ENCODE measurements at regions not wholly inside any gene's neighbourhood (a gene's known extent, or its start where the extent isn't known, plus 50 kb on each side); places are given as distances from the start of the nearest gene placed in this dataset.
A peak's percentile ranks its signal among the peaks of the same experiment; 100 is the strongest.
"Not testable (repeated sequence)": the region's sequence is repeated elsewhere in the genome, so short reads cannot be mapped to it uniquely, and the experiment has no call there.

- Histone ChIP-seq H3K4me2 (ENCODE audit: extremely low read depth, insufficient read depth, low read length) (no peak overlapping the region), H3K79me2 (ENCODE audit: control insufficient read depth, insufficient read depth, low read length) (no peaks in the 10 kb centered on the region), H4K20me1 (ENCODE audit: control insufficient read depth, extremely low read depth, insufficient read depth, low read length) (no peaks in the 10 kb centered on the region), H3K9ac (ENCODE audit: insufficient read depth, low read length) (no peak overlapping the region), H3K27ac (ENCODE audit: insufficient read depth, low read length) (no peak overlapping the region), H2AFZ (ENCODE audit: low read length) (no peak overlapping the region), H3K4me1 (ENCODE audit: control insufficient read depth, extremely low read depth, insufficient read depth, low read length) (no peaks in the 10 kb centered on the region), H3K9me3 (ENCODE audit: control insufficient read depth, insufficient read depth, low read depth, low read length) (no peaks in the 10 kb centered on the region), H3K36me3 (ENCODE audit: control insufficient read depth, insufficient read depth, low read length) (no peaks in the 10 kb centered on the region), H3K27me3 (ENCODE audit: control insufficient read depth, insufficient read depth, low read length) (no peaks in the 10 kb centered on the region), H3K4me3 (replicated peaks in 1 of 4; ENCODE audit: control extremely low read depth in 1 of 4, insufficient read depth in 1 of 4, low read depth in 3 of 4, low read length in 4 of 4) (no peak overlapping the region)
- DNase-seq (ENCODE audit: low read depth in 2 of 2) = no peak
- no peak for TF ChIP-seq EZH2 (IDR thresholded peaks at IDR 0.05; ENCODE audit: low read length, missing control alignments)
- no peak for TF ChIP-seq CTCF (conservative IDR thresholded peaks at IDR 0.05 in 1 of 2, IDR thresholded peaks at IDR 0.05 in 1 of 2; ENCODE audit: low read depth in 1 of 2, low read length in 2 of 2)
Observed at GRCh38 chr4:22614114-22614513, 78.6 kb upstream of the GBA3 start.

GRCh38 chr4:22616516-22616915, 76.2 kb upstream of the GBA3 start:
- H3K27ac ChIP-seq (ENCODE audit: insufficient read depth, low read length) = no peak overlapping the region

GRCh38 chr4:22620144-22620543, 72.6 kb upstream of the GBA3 start:
- not testable (repeated sequence) for H3K4me3 ChIP-seq (replicated peaks in 1 of 4; ENCODE audit: control extremely low read depth in 1 of 4, insufficient read depth in 1 of 4, low read depth in 3 of 4, low read length in 4 of 4); H3K4me2 ChIP-seq (ENCODE audit: extremely low read depth, insufficient read depth, low read length); H2AFZ ChIP-seq (ENCODE audit: low read length); H3K4me1 ChIP-seq (ENCODE audit: control insufficient read depth, extremely low read depth, insufficient read depth, low read length); H3K9me3 ChIP-seq (ENCODE audit: control insufficient read depth, insufficient read depth, low read depth, low read length); H3K27ac ChIP-seq (ENCODE audit: insufficient read depth, low read length); H3K9ac ChIP-seq (ENCODE audit: insufficient read depth, low read length); H3K27me3 ChIP-seq (ENCODE audit: control insufficient read depth, insufficient read depth, low read length); H3K79me2 ChIP-seq (ENCODE audit: control insufficient read depth, insufficient read depth, low read length); H3K36me3 ChIP-seq (ENCODE audit: control insufficient read depth, insufficient read depth, low read length); H4K20me1 ChIP-seq (ENCODE audit: control insufficient read depth, extremely low read depth, insufficient read depth, low read length)
- peak in 1 of 2 donors; percentile 6 for DNase-seq (ENCODE audit: low read depth in 2 of 2)

More at GRCh38 chr4:22616516-22616915, 76.2 kb upstream of the GBA3 start:
- Histone ChIP-seq H3K4me2 (ENCODE audit: extremely low read depth, insufficient read depth, low read length) (no peak overlapping the region), H4K20me1 (ENCODE audit: control insufficient read depth, extremely low read depth, insufficient read depth, low read length) (no peaks in the 10 kb centered on the region), H3K79me2 (ENCODE audit: control insufficient read depth, insufficient read depth, low read length) (no peaks in the 10 kb centered on the region), H2AFZ (ENCODE audit: low read length) (no peak overlapping the region), H3K9me3 (ENCODE audit: control insufficient read depth, insufficient read depth, low read depth, low read length) (no peaks in the 10 kb centered on the region), H3K27me3 (ENCODE audit: control insufficient read depth, insufficient read depth, low read length) (no peaks in the 10 kb centered on the region), H3K4me1 (ENCODE audit: control insufficient read depth, extremely low read depth, insufficient read depth, low read length) (no peaks in the 10 kb centered on the region), H3K36me3 (ENCODE audit: control insufficient read depth, insufficient read depth, low read length) (no peaks in the 10 kb centered on the region), H3K4me3 (replicated peaks in 1 of 4; ENCODE audit: control extremely low read depth in 1 of 4, insufficient read depth in 1 of 4, low read depth in 3 of 4, low read length in 4 of 4) (no peak overlapping the region), H3K9ac (ENCODE audit: insufficient read depth, low read length) (no peak overlapping the region)
- no peak for DNase-seq (ENCODE audit: low read depth in 2 of 2)
- TF ChIP-seq EZH2 (IDR thresholded peaks at IDR 0.05; ENCODE audit: low read length, missing control alignments) (no peak), CTCF (conservative IDR thresholded peaks at IDR 0.05 in 1 of 2, IDR thresholded peaks at IDR 0.05 in 1 of 2; ENCODE audit: low read depth in 1 of 2, low read length in 2 of 2) (no peak)

GRCh38 chr4:22621970-22622369, 70.8 kb upstream of the GBA3 start:
- not testable (repeated sequence) for DNase-seq (ENCODE audit: low read depth in 2 of 2); H3K4me1 ChIP-seq (ENCODE audit: control insufficient read depth, extremely low read depth, insufficient read depth, low read length); H3K79me2 ChIP-seq (ENCODE audit: control insufficient read depth, insufficient read depth, low read length); H3K4me2 ChIP-seq (ENCODE audit: extremely low read depth, insufficient read depth, low read length); H3K27ac ChIP-seq (ENCODE audit: insufficient read depth, low read length); H2AFZ ChIP-seq (ENCODE audit: low read length); H3K9ac ChIP-seq (ENCODE audit: insufficient read depth, low read length); H3K9me3 ChIP-seq (ENCODE audit: control insufficient read depth, insufficient read depth, low read depth, low read length); H3K27me3 ChIP-seq (ENCODE audit: control insufficient read depth, insufficient read depth, low read length); H3K36me3 ChIP-seq (ENCODE audit: control insufficient read depth, insufficient read depth, low read length); H4K20me1 ChIP-seq (ENCODE audit: control insufficient read depth, extremely low read depth, insufficient read depth, low read length); H3K4me3 ChIP-seq (replicated peaks in 1 of 4; ENCODE audit: control extremely low read depth in 1 of 4, insufficient read depth in 1 of 4, low read depth in 3 of 4, low read length in 4 of 4)

GRCh38 chr4:22624002-22624401, 68.7 kb upstream of the GBA3 start:
- not testable (repeated sequence) for H3K79me2 ChIP-seq (ENCODE audit: control insufficient read depth, insufficient read depth, low read length); DNase-seq (ENCODE audit: low read depth in 2 of 2); H3K27ac ChIP-seq (ENCODE audit: insufficient read depth, low read length); H3K4me2 ChIP-seq (ENCODE audit: extremely low read depth, insufficient read depth, low read length); H3K27me3 ChIP-seq (ENCODE audit: control insufficient read depth, insufficient read depth, low read length); H3K4me1 ChIP-seq (ENCODE audit: control insufficient read depth, extremely low read depth, insufficient read depth, low read length); H3K9ac ChIP-seq (ENCODE audit: insufficient read depth, low read length); H2AFZ ChIP-seq (ENCODE audit: low read length); H3K9me3 ChIP-seq (ENCODE audit: control insufficient read depth, insufficient read depth, low read depth, low read length); H3K4me3 ChIP-seq (replicated peaks in 1 of 4; ENCODE audit: control extremely low read depth in 1 of 4, insufficient read depth in 1 of 4, low read depth in 3 of 4, low read length in 4 of 4); H4K20me1 ChIP-seq (ENCODE audit: control insufficient read depth, extremely low read depth, insufficient read depth, low read length); H3K36me3 ChIP-seq (ENCODE audit: control insufficient read depth, insufficient read depth, low read length)

All from fibroblast of lung (primary cell).